HCT116 (cell line): ENCODE measurements at regions not wholly inside any gene's neighbourhood (a gene's known extent, or its start where the extent isn't known, plus 50 kb on each side); places are given as distances from the start of the nearest gene placed in this dataset.

Source experiments
- ATAC-seq: fragments of 200-7000 bp; cut with Tn5 transposase; 2 replicates; pipeline ENCODE4 v1.9.1; 2020; ENCODE audit warnings: mild to moderate bottlenecking, moderate library complexity
- BruUV-seq: library from RNA; stranded (reverse); fragments of 400-500 nt; replicated peaks from 2 replicates; lab custom pipeline; 2021; lab: Mats Ljungman, UMichigan
- CTCF ChIA-PET: fragments of 300-600 bp; sonication (Branson Sonifier 250); formaldehyde crosslinking; loops from one replicate; lab custom pipeline; 2021; ENCODE audit warnings: antibody characterized with exemption; lab: Charles Lee
- POLR2A ChIA-PET: fragments of 300-600, 350-600 bp; sonication (Branson Sonifier 250); formaldehyde crosslinking; loops from one replicate; lab custom pipeline; 2021; ENCODE audit warnings: antibody characterized with exemption; lab: Charles Lee
- RAD21 ChIA-PET, 2 experiments: fragments of 300-600 bp; sonication (Branson Sonifier 250); formaldehyde crosslinking; loops; one replicate each; lab custom pipeline; 2023; ENCODE audit warnings: low total read pairs in 2 of 2; ENCODE audit not compliant: uncharacterized antibody in 2 of 2, unreplicated experiment in 2 of 2, low non-redundant PET in 1 of 2; lab: Charles Lee
- DNase-seq: peaks from one replicate; pipeline ENCODE4 v3.0.0-alpha.2; 2010; ENCODE audit warnings: low read depth, low spot score
- H2AFZ ChIP-seq: fragments of 200-600 bp; shearing (Covaris generic), sonication (generic); 2 replicates; pipeline ENCODE4 v1.6.1; 2017; ENCODE audit warnings: low read depth, mixed run types, mixed read lengths, antibody characterized with exemption, low read length; ENCODE audit not compliant: poor library complexity, severe bottlenecking
- H3K27ac ChIP-seq: 2 replicates; pipeline ENCODE4 v1.5.1; 2012; ENCODE audit warnings: low read depth, low read length
- H3K27me3 ChIP-seq: fragments of 200-600 bp; sonication (generic); 2 replicates; pipeline ENCODE4 v1.6.1; 2016; ENCODE audit warnings: mixed run types, low read length, mixed read lengths; ENCODE audit not compliant: insufficient read depth
- H3K36me3 ChIP-seq, 2 experiments: fragments of 200-500 bp in 1 of 2; fragments of 200-600 bp in 1 of 2; sonication (Bioruptor generic) in 1 of 2; sonication (generic) in 1 of 2; 2 replicates each; pipeline versions ENCODE4 v1.5.1 to v1.6.1; 2014 to 2016; ENCODE audit warnings: low read length in 2 of 2, inconsistent platforms in 1 of 2, mixed read lengths in 1 of 2, mixed run types in 1 of 2; ENCODE audit not compliant: insufficient read depth in 2 of 2, control insufficient read depth in 1 of 2
- H3K4me1 ChIP-seq, 2 experiments: fragments of 200-600 bp in 1 of 2; sonication (generic) in 1 of 2; 2 replicates each; pipeline versions ENCODE4 v1.5.1 to v1.6.1; 2012 to 2017; ENCODE audit warnings: low read length in 2 of 2, inconsistent platforms in 1 of 2, mild to moderate bottlenecking in 1 of 2, mixed read lengths in 1 of 2, mixed run types in 1 of 2, moderate library complexity in 1 of 2; ENCODE audit not compliant: insufficient read depth in 2 of 2, control insufficient read depth in 1 of 2
- H3K4me2 ChIP-seq: fragments of 200-600 bp; sonication (generic); 2 replicates; pipeline ENCODE4 v1.6.1; 2017; ENCODE audit warnings: mixed run types, low read length, mixed read lengths
- H3K4me3 ChIP-seq, 2 experiments: fragments of 200-600 bp in 1 of 2; sonication (generic) in 1 of 2; replicated peaks in 1 of 2; 2 replicates each; pipeline ENCODE4 v1.5.1; 2011 to 2016; ENCODE audit warnings: low read length in 2 of 2, control low read depth in 1 of 2, low read depth in 1 of 2, mild to moderate bottlenecking in 1 of 2, mixed read lengths in 1 of 2, mixed run types in 1 of 2
- H3K79me2 ChIP-seq: fragments of 200-600 bp; sonication (generic); 2 replicates; pipeline ENCODE4 v1.6.1; 2017; ENCODE audit warnings: mild to moderate bottlenecking, mixed run types, low read length, moderate library complexity, mixed read lengths; ENCODE audit not compliant: insufficient read depth
- H3K9ac ChIP-seq: fragments of 200-600 bp; sonication (generic); 2 replicates; pipeline ENCODE4 v1.6.1; 2016; ENCODE audit warnings: low read length, mixed read lengths
- H3K9me2 ChIP-seq: fragments of 200-600 bp; sonication (generic), shearing (Covaris generic); 2 replicates; pipeline ENCODE4 v1.6.1; 2017; ENCODE audit warnings: mixed run types, mild to moderate bottlenecking, moderate library complexity; ENCODE audit not compliant: insufficient read depth
- H3K9me3 ChIP-seq, 2 experiments: fragments of 200-500 bp in 1 of 2; fragments of 200-600 bp in 1 of 2; sonication (Bioruptor generic) in 1 of 2; sonication (generic) in 1 of 2; 2 replicates each; pipeline ENCODE4 v1.6.1; 2014 to 2017; ENCODE audit warnings: low read length in 2 of 2, mixed read lengths in 2 of 2, inconsistent platforms in 1 of 2, low read depth in 1 of 2, mild to moderate bottlenecking in 1 of 2, mixed run types in 1 of 2, moderate library complexity in 1 of 2; ENCODE audit not compliant: control insufficient read depth in 1 of 2, insufficient read depth in 1 of 2
- H4K20me1 ChIP-seq: fragments of 200-600 bp; sonication (generic), shearing (Covaris generic); 2 replicates; pipeline ENCODE4 v1.6.1; 2017; ENCODE audit warnings: mixed run types, mild to moderate bottlenecking, moderate library complexity; ENCODE audit not compliant: insufficient read depth
- CBX3 ChIP-seq: IDR thresholded peaks from 2 replicates; pipeline ENCODE4 v1.6.1; 2012; ENCODE audit warnings: low read depth
- EGR1 ChIP-seq: IDR thresholded peaks from 2 replicates; pipeline ENCODE4 v1.6.1; 2012; ENCODE audit warnings: low read depth
- ELF1 ChIP-seq: IDR thresholded peaks from 2 replicates; pipeline ENCODE4 v1.6.1; 2012; ENCODE audit warnings: low read depth, borderline replicate concordance
- EZH2phosphoT487 ChIP-seq: fragments of 200-600 bp; IDR thresholded peaks from 2 replicates; pipeline ENCODE4 v1.6.1; 2018; ENCODE audit warnings: antibody characterized with exemption, borderline replicate concordance
- JUND ChIP-seq: IDR thresholded peaks from 2 replicates; pipeline ENCODE4 v1.6.1; 2012
- POLR2A ChIP-seq: IDR thresholded peaks from 2 replicates; pipeline ENCODE4 v1.7.0; 2011; ENCODE audit warnings: borderline replicate concordance; ENCODE audit not compliant: insufficient read depth, insufficient read length; ENCODE audit errors: extremely low read depth
- RAD21 ChIP-seq: IDR thresholded peaks from 2 replicates; pipeline ENCODE4 v1.6.1; 2012; ENCODE audit warnings: low read depth, mild to moderate bottlenecking
- SIN3A ChIP-seq: IDR thresholded peaks from 2 replicates; pipeline ENCODE4 v1.6.1; 2012; ENCODE audit warnings: low read depth
- YY1 ChIP-seq: IDR thresholded peaks from 2 replicates; pipeline ENCODE4 v1.6.1; 2011; ENCODE audit warnings: low read length, low read depth, moderate library complexity, mild to moderate bottlenecking; ENCODE audit not compliant: insufficient replicate concordance; ENCODE audit errors: extremely low read depth
- ZFX ChIP-seq: fragments of 450-650 bp; IDR thresholded peaks from 2 replicates; pipeline ENCODE4 v1.6.1; 2017
- ZNF274 ChIP-seq: fragments of 200-500 bp; sonication (Bioruptor generic); IDR thresholded peaks from 2 replicates; pipeline ENCODE4 v1.6.1; 2014; ENCODE audit warnings: mild to moderate bottlenecking, low read depth, low read length, inconsistent platforms
- intact Hi-C: fragments of 100-400 bp; cut with micrococcal nuclease; formaldehyde crosslinking; loops from 2 replicates; pipeline ENCODE4 v1.10.0; 2022
- TF ChIP-seq, protein P1 (sequence below): IDR thresholded peaks from 2 replicates; pipeline ENCODE4 v1.6.1; 2012; ENCODE audit warnings: low read depth
- TF ChIP-seq, protein P2 (sequence below), 3 experiments: fragments of 200-600 bp in 1 of 3; sonication (generic) in 1 of 3; IDR thresholded peaks in 2 of 3; conservative IDR thresholded peaks in 1 of 3; 2 replicates each; pipeline ENCODE4 v1.5.1; 2012 to 2017; ENCODE audit warnings: low read depth in 2 of 3, low read length in 2 of 3, antibody characterized with exemption in 1 of 3, borderline replicate concordance in 1 of 3, control low read depth in 1 of 3, mild to moderate bottlenecking in 1 of 3, mixed read lengths in 1 of 3, mixed run types in 1 of 3, moderate library complexity in 1 of 3; ENCODE audit not compliant: insufficient read depth in 1 of 3
- TF ChIP-seq, protein P3 (sequence below): IDR thresholded peaks from 2 replicates; pipeline ENCODE4 v1.6.1; 2012

DNA sequence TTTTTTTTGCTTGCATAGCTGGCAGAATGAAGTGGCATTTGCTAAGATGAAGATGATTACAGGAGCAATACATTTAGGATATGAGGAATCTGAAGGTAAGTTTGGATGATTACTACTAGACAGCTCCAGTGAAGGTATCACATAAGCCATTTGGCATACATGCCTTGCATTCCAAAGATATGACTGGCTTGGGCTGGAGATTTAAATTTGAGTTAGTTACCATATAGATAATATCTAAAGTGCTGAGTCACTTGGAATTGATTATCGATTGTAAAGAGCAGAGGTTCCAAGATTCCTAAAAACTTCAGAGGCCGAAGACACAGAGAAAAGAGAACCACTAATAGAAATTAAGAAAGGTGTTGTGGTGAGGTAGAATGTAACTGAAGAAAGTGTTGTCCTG is 1026.4 kb downstream of the DSC3 start:
- Histone ChIP-seq H3K4me2 (0 out of 2 replicates have a peak overlapping the region, but pooled peaks have one; percentile 11), H3K4me1 (peaks cover 0 to 7% of the 10 kb centered on the region in 2 experiments; a peak in 2 of 4 replicates), H4K20me1 (no peaks in the 10 kb centered on the region), H3K79me2 (no peaks in the 10 kb centered on the region), H3K27me3 (no peaks in the 10 kb centered on the region), H2AFZ (no peak overlapping the region), H3K36me3 (no peaks in the 10 kb centered on the region), H3K4me3 (no peak overlapping the region), H3K9me3 (no peaks in the 10 kb centered on the region), H3K9me2 (no peaks in the 10 kb centered on the region), H3K27ac (no peak overlapping the region), H3K9ac (no peak overlapping the region)
- TF ChIP-seq ZFX, result no peak
- TF ChIP-seq, protein P1, sequence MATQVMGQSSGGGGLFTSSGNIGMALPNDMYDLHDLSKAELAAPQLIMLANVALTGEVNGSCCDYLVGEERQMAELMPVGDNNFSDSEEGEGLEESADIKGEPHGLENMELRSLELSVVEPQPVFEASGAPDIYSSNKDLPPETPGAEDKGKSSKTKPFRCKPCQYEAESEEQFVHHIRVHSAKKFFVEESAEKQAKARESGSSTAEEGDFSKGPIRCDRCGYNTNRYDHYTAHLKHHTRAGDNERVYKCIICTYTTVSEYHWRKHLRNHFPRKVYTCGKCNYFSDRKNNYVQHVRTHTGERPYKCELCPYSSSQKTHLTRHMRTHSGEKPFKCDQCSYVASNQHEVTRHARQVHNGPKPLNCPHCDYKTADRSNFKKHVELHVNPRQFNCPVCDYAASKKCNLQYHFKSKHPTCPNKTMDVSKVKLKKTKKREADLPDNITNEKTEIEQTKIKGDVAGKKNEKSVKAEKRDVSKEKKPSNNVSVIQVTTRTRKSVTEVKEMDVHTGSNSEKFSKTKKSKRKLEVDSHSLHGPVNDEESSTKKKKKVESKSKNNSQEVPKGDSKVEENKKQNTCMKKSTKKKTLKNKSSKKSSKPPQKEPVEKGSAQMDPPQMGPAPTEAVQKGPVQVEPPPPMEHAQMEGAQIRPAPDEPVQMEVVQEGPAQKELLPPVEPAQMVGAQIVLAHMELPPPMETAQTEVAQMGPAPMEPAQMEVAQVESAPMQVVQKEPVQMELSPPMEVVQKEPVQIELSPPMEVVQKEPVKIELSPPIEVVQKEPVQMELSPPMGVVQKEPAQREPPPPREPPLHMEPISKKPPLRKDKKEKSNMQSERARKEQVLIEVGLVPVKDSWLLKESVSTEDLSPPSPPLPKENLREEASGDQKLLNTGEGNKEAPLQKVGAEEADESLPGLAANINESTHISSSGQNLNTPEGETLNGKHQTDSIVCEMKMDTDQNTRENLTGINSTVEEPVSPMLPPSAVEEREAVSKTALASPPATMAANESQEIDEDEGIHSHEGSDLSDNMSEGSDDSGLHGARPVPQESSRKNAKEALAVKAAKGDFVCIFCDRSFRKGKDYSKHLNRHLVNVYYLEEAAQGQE, result no peak
- TF ChIP-seq, protein P2, sequence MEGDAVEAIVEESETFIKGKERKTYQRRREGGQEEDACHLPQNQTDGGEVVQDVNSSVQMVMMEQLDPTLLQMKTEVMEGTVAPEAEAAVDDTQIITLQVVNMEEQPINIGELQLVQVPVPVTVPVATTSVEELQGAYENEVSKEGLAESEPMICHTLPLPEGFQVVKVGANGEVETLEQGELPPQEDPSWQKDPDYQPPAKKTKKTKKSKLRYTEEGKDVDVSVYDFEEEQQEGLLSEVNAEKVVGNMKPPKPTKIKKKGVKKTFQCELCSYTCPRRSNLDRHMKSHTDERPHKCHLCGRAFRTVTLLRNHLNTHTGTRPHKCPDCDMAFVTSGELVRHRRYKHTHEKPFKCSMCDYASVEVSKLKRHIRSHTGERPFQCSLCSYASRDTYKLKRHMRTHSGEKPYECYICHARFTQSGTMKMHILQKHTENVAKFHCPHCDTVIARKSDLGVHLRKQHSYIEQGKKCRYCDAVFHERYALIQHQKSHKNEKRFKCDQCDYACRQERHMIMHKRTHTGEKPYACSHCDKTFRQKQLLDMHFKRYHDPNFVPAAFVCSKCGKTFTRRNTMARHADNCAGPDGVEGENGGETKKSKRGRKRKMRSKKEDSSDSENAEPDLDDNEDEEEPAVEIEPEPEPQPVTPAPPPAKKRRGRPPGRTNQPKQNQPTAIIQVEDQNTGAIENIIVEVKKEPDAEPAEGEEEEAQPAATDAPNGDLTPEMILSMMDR (IDR thresholded peaks at IDR 0.05 in 2 of 3, conservative IDR thresholded peaks at IDR 0.05 in 1 of 3; ENCODE audit: borderline replicate concordance in 1 of 3, insufficient read depth in 1 of 3, low read depth in 2 of 3, low read length in 2 of 3), result no peak
- no peak for TF ChIP-seq ELF1
- TF ChIP-seq, protein P3, sequence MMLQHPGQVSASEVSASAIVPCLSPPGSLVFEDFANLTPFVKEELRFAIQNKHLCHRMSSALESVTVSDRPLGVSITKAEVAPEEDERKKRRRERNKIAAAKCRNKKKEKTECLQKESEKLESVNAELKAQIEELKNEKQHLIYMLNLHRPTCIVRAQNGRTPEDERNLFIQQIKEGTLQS, result no peak
- no peak for TF ChIP-seq RAD21
- TF ChIP-seq CBX3, result no peak
- no peak for TF ChIP-seq POLR2A
- TF ChIP-seq EGR1, result no peak
- TF ChIP-seq ZNF274, result no peak
- no peak for TF ChIP-seq EZH2phosphoT487
- no peak for TF ChIP-seq JUND
- TF ChIP-seq YY1, result no peak
- no peak for TF ChIP-seq SIN3A
- CTCF ChIA-PET, result no interaction called here
- intact Hi-C loops, result no loop called here
- DNase-seq (no peak), ATAC-seq (no peak)
- POLR2A ChIA-PET, result no interaction called here
- BruUV-seq, result no TSS peak
- RAD21 ChIA-PET, result no interaction called here
